Skin epidermis (tissue), 12 donors: ENCODE measurements at regions not wholly inside any gene's neighbourhood (a gene's known extent, or its start where the extent isn't known, plus 50 kb on each side); places are given as distances from the start of the nearest gene placed in this dataset.

ENCODE experiments used
- H3K27ac ChIP-seq, 21 experiments: fragments of 200-600 bp; sonication (generic) in 11 of 21; one replicate each; pipeline ENCODE4 v1.5.0; 2020; ENCODE audit warnings: mild to moderate bottlenecking in 3 of 21, inconsistent platforms in 2 of 21, moderate library complexity in 2 of 21
- H3K4me3 ChIP-seq, 7 experiments: fragments of 200-600 bp; sonication (generic) in 2 of 7; one replicate each; pipeline ENCODE4 v1.5.0; 2020; ENCODE audit warnings: inconsistent platforms in 2 of 7, mild to moderate bottlenecking in 2 of 7, moderate library complexity in 1 of 7

GRCh38 chr1:29636936-29637335, 400.6 kb downstream of the PTPRU start:
- Histone ChIP-seq H3K4me3 (no peak overlapping the region), H3K27ac (no peak overlapping the region)

DNA sequence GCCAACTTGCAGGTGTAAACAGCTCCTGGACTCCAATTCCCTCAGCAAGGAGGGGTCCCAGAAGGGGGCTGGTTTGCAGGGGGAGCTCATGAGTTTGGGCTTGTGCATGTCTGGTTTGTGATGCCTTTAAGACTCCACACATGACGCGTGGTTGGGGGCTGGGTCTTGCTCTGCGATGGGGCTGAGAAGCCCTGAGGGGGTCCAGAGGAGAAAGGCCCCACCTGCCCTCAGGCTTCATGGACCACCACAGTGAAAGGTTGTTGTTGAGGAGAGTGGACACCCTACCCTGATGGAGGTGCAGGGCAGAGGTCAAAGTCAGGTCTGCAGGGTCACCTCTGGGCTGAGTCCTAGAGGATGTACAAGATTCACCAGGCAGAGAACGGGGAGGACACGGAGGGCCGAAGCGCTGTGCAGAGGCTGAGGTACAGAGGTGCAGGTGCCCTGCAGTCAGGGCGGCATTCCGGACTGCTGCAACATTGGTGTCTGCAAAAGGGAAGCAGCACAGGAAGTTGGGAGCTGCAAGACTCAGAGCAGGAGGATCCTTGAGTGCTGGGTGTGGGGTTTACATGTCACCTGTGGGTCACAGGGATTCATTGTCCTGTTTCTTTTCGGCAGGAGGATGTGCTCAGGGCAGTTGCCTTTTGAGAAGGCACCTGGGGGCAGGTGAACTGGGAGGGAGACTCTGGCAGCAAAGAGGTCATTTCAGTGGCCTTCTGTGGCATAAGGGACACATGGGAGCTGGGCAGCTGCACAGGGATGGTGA, 399.4 kb downstream of the PTPRU start:
- Histone ChIP-seq H3K27ac (no peak overlapping the region), H3K4me3 (no peak overlapping the region)

- H3K4me3 ChIP-seq: no peak overlapping the region
Measured at GRCh38 chr1:29634746-29635335, 398.5 kb downstream of the PTPRU start.

GRCh38 chr1:29634324-29634723, 398.0 kb downstream of the PTPRU start:
- no peak overlapping the region for H3K4me3 ChIP-seq
- H3K27ac ChIP-seq: no peak overlapping the region

More at GRCh38 chr1:29634746-29635335, 398.5 kb downstream of the PTPRU start:
- no peak overlapping the region for H3K27ac ChIP-seq

GRCh38 chr1:29633771-29634170, 397.4 kb downstream of the PTPRU start:
- H3K4me3 ChIP-seq: no peak overlapping the region
- H3K27ac ChIP-seq: no peak overlapping the region

GRCh38 chr1:29632806-29633615, 396.7 kb downstream of the PTPRU start:
- no peak overlapping the region for H3K4me3 ChIP-seq
- no peak overlapping the region for H3K27ac ChIP-seq

DNA sequence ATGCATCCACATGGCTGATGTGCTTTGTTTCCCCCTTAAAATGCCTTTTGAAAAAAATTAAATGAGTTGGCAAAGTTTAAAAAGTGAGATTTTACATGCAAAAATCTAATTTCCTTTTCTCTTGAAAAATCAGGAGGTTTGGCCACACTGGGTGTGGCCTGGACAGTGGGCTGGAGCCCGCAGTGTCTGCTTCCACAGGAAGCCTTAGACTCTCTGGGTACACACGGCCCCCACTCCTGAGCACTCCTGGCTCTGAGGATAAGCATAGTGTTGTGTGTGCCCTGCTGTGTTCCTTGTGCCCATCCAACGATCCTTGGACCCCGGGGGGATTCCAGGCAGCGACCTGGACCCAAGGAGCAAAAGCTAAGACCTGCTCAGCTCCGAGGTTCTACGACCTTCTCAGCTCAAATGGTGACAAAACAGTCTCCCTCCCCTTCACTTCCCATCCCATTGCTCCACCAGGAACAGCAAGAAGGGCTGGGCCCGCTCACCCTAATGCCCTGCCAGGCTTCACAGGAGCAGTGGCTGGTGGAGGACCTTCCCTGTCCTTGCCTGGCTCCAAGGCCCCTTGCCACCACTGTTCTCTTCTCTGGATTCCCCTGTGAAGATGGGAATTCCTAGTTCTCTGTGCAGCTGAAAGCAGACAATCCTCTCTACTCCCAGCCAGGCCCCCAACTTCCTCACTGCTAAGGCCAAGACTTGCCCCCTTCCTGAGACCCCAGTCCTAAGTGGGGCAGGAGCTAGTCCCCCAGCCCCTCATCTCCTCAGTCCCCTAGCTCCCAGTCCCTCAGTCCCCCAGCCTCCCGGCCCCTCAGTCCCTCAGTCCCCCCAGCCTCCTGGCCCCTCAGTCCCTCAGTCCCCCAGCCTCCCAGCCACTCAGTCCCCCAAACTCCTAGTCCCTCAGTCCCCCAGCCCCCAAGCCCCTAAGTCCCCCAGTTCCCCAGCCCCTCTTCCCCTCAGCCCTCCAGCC, 395.8 kb downstream of the PTPRU start:
- H3K27ac ChIP-seq: no peak overlapping the region
- H3K4me3 ChIP-seq: no peak overlapping the region

GRCh38 chr1:29631361-29631760, 395.0 kb downstream of the PTPRU start:
- no peak overlapping the region for H3K4me3 ChIP-seq
- H3K27ac ChIP-seq: no peak overlapping the region

- Histone ChIP-seq H3K4me3 (no peak overlapping the region), H3K27ac (no peak overlapping the region)
Measured at GRCh38 chr1:29630756-29631155, 394.4 kb downstream of the PTPRU start.

DNA sequence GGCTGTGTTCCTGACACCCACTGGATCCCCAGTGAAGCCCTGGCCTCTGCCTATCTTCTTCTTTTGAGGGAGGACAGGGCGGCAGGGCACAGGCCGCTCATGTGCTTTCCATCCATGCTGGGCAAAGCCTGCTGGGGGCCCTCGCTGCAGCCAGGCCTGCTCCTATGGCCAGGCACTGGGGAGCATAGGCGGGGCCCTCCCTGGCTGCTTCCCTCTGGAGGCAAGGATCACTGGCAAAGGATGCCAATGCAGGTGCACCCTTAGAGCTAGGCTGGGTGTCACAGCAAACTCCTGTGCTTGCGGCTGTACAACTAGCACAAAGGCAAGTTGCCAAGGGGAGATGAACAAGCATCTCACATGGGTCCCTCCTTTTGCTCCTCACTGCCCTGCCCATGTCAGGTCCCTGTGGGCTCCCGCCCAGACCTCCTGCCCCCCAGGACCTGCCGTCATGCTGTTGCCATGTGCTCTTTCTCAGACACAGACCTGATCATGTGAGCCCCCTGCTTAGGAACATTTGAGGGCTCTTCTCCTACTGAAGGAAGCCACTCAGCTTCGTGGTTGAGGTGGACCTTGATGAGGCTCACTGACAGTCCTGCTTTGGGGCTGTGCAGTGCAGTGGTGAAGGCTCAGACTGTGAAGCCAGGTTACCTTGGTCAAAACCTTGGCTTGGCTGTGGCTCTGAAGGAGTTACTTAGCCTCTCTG, 393.6 kb downstream of the PTPRU start:
- Histone ChIP-seq H3K4me3 (no peak overlapping the region), H3K27ac (no peak overlapping the region)

DNA sequence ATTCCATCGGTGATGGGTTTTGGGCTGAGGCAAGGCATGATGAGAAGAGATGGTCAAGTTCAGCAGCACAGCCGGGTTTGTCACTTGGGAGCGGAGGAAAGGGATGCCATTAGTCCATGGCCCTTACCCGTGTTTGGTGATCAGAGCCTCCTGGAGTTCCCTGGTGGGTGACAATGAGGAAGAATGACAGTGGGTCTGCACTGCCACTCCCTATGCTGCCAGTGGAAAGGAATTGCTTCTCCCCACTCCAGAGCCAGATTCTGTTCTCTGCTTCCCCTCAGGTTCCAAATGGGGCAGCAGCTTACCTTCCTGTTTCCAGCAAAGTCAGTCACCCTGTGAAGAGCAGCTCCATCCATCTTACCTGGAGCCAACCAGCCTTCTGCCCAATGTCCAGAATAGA, 393.1 kb downstream of the PTPRU start:
- H3K27ac ChIP-seq: no peak overlapping the region
- no peak overlapping the region for H3K4me3 ChIP-seq

DNA sequence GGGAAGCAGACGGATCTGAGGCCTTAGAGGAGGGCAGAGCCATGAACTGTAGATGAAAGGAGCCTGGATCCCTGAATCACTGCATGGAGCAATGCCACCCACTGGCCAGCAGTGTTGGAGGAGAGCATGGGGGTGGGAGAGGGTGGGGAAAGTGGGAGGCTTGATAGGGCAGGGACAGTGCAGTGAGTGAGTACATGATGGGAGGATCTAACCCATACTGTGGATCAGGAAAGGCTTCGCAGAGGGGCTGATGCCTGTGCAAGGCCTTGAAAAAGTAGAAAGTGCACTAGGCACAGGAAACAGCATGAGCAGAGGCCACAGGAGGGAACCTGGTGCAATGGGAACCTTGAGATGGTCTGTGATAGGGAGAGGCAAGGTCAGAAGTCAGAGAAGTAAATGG, 391.9 kb downstream of the PTPRU start:
- H3K27ac ChIP-seq: no peak overlapping the region
- no peak overlapping the region for H3K4me3 ChIP-seq

GRCh38 chr1:29626726-29627125, 390.4 kb downstream of the PTPRU start:
- H3K27ac ChIP-seq: no peak overlapping the region
- H3K4me3 ChIP-seq: no peak overlapping the region

DNA sequence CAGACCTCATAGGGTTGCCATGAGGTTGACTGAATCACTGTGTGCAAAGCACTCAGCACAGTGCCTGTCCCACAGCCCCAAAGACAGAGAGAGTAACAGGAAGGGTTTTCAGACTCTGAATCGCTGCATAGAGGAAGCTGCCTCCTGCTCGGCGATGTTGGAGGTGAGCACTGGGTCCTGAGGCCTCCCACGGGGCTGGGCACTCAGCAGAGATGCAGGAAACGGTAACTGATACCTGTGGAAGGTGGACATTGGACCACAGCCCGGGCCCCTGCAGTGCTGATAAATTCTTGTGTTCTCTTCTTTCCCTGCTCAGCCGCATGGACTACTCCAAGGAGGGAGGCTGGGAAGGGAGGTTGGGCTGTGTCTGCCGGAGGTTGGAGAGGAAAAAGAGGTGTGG, 389.7 kb downstream of the PTPRU start:
- Histone ChIP-seq H3K27ac (no peak overlapping the region), H3K4me3 (no peak overlapping the region)

GRCh38 chr1:29625084-29625420, 388.7 kb downstream of the PTPRU start:
- no peak overlapping the region for H3K27ac ChIP-seq
- H3K4me3 ChIP-seq: no peak overlapping the region

- no peak overlapping the region for H3K27ac ChIP-seq
- H3K4me3 ChIP-seq: no peak overlapping the region
Measured at GRCh38 chr1:29624320-29625083, 388.2 kb downstream of the PTPRU start.

GRCh38 chr1:29623501-29623900, 387.2 kb downstream of the PTPRU start:
- Histone ChIP-seq H3K27ac (no peak overlapping the region), H3K4me3 (no peak overlapping the region)

GRCh38 chr1:29621826-29622435, 385.6 kb downstream of the PTPRU start:
- no peak overlapping the region for H3K27ac ChIP-seq
- no peak overlapping the region for H3K4me3 ChIP-seq
